HG03095 (cell line): ENCODE measurements at regions not wholly inside any gene's neighbourhood (a gene's known extent, or its start where the extent isn't known, plus 50 kb on each side); places are given as distances from the start of the nearest gene placed in this dataset.

ENCODE experiments used
- ATAC-seq: cut with Tn5 transposase; IDR thresholded peaks from one replicate; pipeline ENCODE4 v1.9.1; 2021; ENCODE audit warnings: moderate library complexity; ENCODE audit not compliant: unreplicated experiment

- ATAC-seq: no peak
These were observed 238.5 kb upstream of the ROPN1 start for GRCh38 chr3:124230432-124230831.

GRCh38 chr3:124230998-124231397, 239.1 kb upstream of the ROPN1 start:
- ATAC-seq: no peak

- no peak for ATAC-seq
These were observed 242.9 kb upstream of the ROPN1 start for GRCh38 chr3:124234852-124235252.

- no peak for ATAC-seq
These were observed 243.5 kb upstream of the ROPN1 start for GRCh38 chr3:124235446-124235845.

GRCh38 chr3:124243177-124243859, 251.4 kb upstream of the ROPN1 start:
- no peak for ATAC-seq

- ATAC-seq: no peak
These were observed 254.5 kb upstream of the ROPN1 start for GRCh38 chr3:124246376-124246775.

GRCh38 chr3:124246949-124247348, 255.0 kb upstream of the ROPN1 start:
- ATAC-seq: no peak

GRCh38 chr3:124248471-124249028, 256.6 kb upstream of the ROPN1 start:
- no peak for ATAC-seq

GRCh38 chr3:124249038-124249437, 257.1 kb upstream of the ROPN1 start:
- no peak for ATAC-seq

- no peak for ATAC-seq
These were observed 258.1 kb upstream of the ROPN1 start for GRCh38 chr3:124250053-124250452.

- ATAC-seq: no peak
These were observed 264.2 kb upstream of the ROPN1 start for GRCh38 chr3:124256156-124256555.

GRCh38 chr3:124256599-124256998, 264.7 kb upstream of the ROPN1 start:
- ATAC-seq: no peak

- no peak for ATAC-seq
These were observed 265.5 kb upstream of the ROPN1 start for GRCh38 chr3:124257336-124257864.

- no peak for ATAC-seq
These were observed 266.2 kb upstream of the ROPN1 start for GRCh38 chr3:124258057-124258500.

- ATAC-seq: no peak
These were observed 268.4 kb upstream of the ROPN1 start for GRCh38 chr3:124260206-124260915.

- ATAC-seq: no peak
These were observed 269.4 kb upstream of the ROPN1 start for GRCh38 chr3:124261306-124261705.

- no peak for ATAC-seq
These were observed 271.2 kb upstream of the ROPN1 start for GRCh38 chr3:124263168-124263567.

GRCh38 chr3:124264346-124264745, 272.4 kb upstream of the ROPN1 start:
- no peak for ATAC-seq

- no peak for ATAC-seq
These were observed 274.6 kb upstream of the ROPN1 start for GRCh38 chr3:124266487-124266886.

GRCh38 chr3:124267406-124267805, 275.5 kb upstream of the ROPN1 start:
- ATAC-seq: no peak

GRCh38 chr3:124268355-124268754, 276.4 kb upstream of the ROPN1 start:
- ATAC-seq: no peak

GRCh38 chr3:124269619-124270018, 277.7 kb upstream of the ROPN1 start:
- ATAC-seq: no peak
